ENCODE measurements at regions not wholly inside any gene's neighbourhood (a gene's known extent, or its start where the extent isn't known, plus 50 kb on each side); places are given as distances from the start of the nearest gene placed in this dataset.
"Not testable (repeated sequence)": the region's sequence is repeated elsewhere in the genome, so short reads cannot be mapped to it uniquely, and the experiment has no call there.

GRCh38 chr2:88933980-88934379 is 242.5 kb downstream of the RPIA start:
- Mint-ChIP-seq H3K4me3 (no peak overlapping the region), H3K9me3 (no peaks in the 10 kb centered on the region), H3K27ac (no peak overlapping the region), H3K27me3 (ENCODE audit: insufficient read depth, low read depth, poor library complexity) (no peaks in the 10 kb centered on the region), H3K36me3 (ENCODE audit: low read depth) (no peaks in the 10 kb centered on the region), H3K4me1 (no peaks in the 10 kb centered on the region)
- peak; percentile 66 for DNase-seq (ENCODE audit: low spot score)
- Histone ChIP-seq H3K4me1 (ENCODE audit: insufficient read depth) (no peaks in the 10 kb centered on the region), H3K9me2 (ENCODE audit: insufficient read depth) (no peaks in the 10 kb centered on the region), H3K27me3 (ENCODE audit: insufficient read depth) (no peaks in the 10 kb centered on the region), H3K79me2 (replicated peaks; ENCODE audit: insufficient read depth) (no peaks in the 10 kb centered on the region), H3K27ac (ENCODE audit: low read depth) (no peak overlapping the region), H3F3A (replicated peaks; ENCODE audit: low read depth) (no peaks in the 10 kb centered on the region), H4K20me1 (replicated peaks; ENCODE audit: insufficient read depth) (no peaks in the 10 kb centered on the region), H3K4me3 (no peak overlapping the region), H2AFZ (no peak overlapping the region), H3K36me3 (ENCODE audit: insufficient read depth) (no peaks in the 10 kb centered on the region), H3K4me2 (no peak overlapping the region)
- TF ChIP-seq POLR2AphosphoS5 (IDR thresholded peaks at IDR 0.05; ENCODE audit: low read depth) (no peak), CTCF (conservative IDR thresholded peaks at IDR 0.05; ENCODE audit: low read depth in 2 of 2) (peak; percentile 39 to 41)
- ATAC-seq: no peak; the same call in 1 of the 3 replicates

- H3K27ac ChIP-seq (ENCODE audit: low read depth); H3K4me1 Mint-ChIP-seq; H3K36me3 ChIP-seq (ENCODE audit: insufficient read depth); H3K4me3 ChIP-seq; H3K27ac Mint-ChIP-seq; H3K27me3 Mint-ChIP-seq (ENCODE audit: insufficient read depth, low read depth, poor library complexity); H3K4me3 Mint-ChIP-seq; H3K4me2 ChIP-seq; H3F3A ChIP-seq (replicated peaks; ENCODE audit: low read depth); H3K9me3 Mint-ChIP-seq; H3K9me2 ChIP-seq (ENCODE audit: insufficient read depth); H3K79me2 ChIP-seq (replicated peaks; ENCODE audit: insufficient read depth); H4K20me1 ChIP-seq (replicated peaks; ENCODE audit: insufficient read depth); H3K4me1 ChIP-seq (ENCODE audit: insufficient read depth); H2AFZ ChIP-seq; H3K27me3 ChIP-seq (ENCODE audit: insufficient read depth); H3K36me3 Mint-ChIP-seq (ENCODE audit: low read depth): not testable (repeated sequence)
- peak; percentile 63 to 64 for TF ChIP-seq CTCF (conservative IDR thresholded peaks at IDR 0.05; ENCODE audit: low read depth in 2 of 2)
- TF ChIP-seq ZNF462 (CRISPR knock-in tag; IDR thresholded peaks at IDR 0.05): peak; percentile 48; the same call in 1 of the 2 replicates
- peak; percentile 77 for DNase-seq (ENCODE audit: low spot score)
- peak; percentile 82 for ATAC-seq
Measured at GRCh38 chr2:88941178-88941577, 249.7 kb downstream of the RPIA start.
